Neuron (in vitro differentiated cells): ENCODE measurements at regions not wholly inside any gene's neighbourhood (a gene's known extent, or its start where the extent isn't known, plus 50 kb on each side); places are given as distances from the start of the nearest gene placed in this dataset.
"Not testable (repeated sequence)": the region's sequence is repeated elsewhere in the genome, so short reads cannot be mapped to it uniquely, and the experiment has no call there.

ENCODE experiments used
- H2AFZ ChIP-seq: one replicate; pipeline ENCODE4 v1.6.1; 2013; ENCODE audit warnings: low read depth, mild to moderate bottlenecking, inconsistent platforms, low read length, moderate library complexity
- H3K27me3 ChIP-seq: one replicate; pipeline ENCODE4 v1.6.1; 2013; ENCODE audit warnings: low read length; ENCODE audit not compliant: insufficient read depth
- H3K36me3 ChIP-seq: one replicate; pipeline ENCODE4 v1.6.1; 2013; ENCODE audit warnings: low read length; ENCODE audit not compliant: insufficient read depth
- H3K4me1 ChIP-seq: one replicate; pipeline ENCODE4 v1.6.1; 2013; ENCODE audit warnings: low read length; ENCODE audit not compliant: insufficient read depth
- H3K4me3 ChIP-seq: 2 replicates; pipeline ENCODE4 v1.5.1; 2013; ENCODE audit warnings: mild to moderate bottlenecking, low read length, moderate library complexity
- H3K9me3 ChIP-seq: one replicate; pipeline ENCODE4 v1.6.1; 2013; ENCODE audit warnings: low read length

DNA sequence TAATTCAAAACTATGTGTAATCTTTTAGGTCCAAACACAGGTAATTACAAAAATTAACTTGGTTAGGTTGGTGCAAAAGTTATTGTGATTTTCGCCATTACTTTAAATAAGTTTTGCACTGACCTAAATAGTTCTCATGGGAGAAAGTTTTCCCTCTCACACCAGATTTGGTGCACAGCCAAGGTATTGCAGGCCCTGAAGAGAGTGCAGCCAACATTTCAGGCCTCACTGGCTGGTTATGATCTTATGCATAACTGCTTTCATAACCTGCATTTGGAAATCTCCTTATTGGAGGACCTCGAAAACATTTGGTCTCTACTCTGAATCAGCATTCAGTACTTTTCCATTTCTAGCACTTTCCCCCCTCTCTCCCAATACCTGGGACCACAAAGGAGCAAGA, 993.1 kb upstream of the MANEA start:
- no peaks in the 10 kb centered on the region for H3K4me1 ChIP-seq
- H3K9me3 ChIP-seq, result no peaks in the 10 kb centered on the region
- H2AFZ ChIP-seq, result no peak overlapping the region
- H3K4me3 ChIP-seq, result no peak overlapping the region
- no peaks in the 10 kb centered on the region for H3K27me3 ChIP-seq
- no peaks in the 10 kb centered on the region for H3K36me3 ChIP-seq

- H3K4me3 ChIP-seq, result no peak overlapping the region
Measured at GRCh38 chr6:94570581-94570980, 1006.8 kb upstream of the MANEA start.

GRCh38 chr6:94562846-94563245, 1014.5 kb upstream of the MANEA start:
- no peaks in the 10 kb centered on the region for H3K4me1 ChIP-seq
- no peak overlapping the region for H2AFZ ChIP-seq
- no peak overlapping the region for H3K4me3 ChIP-seq
- no peaks in the 10 kb centered on the region for H3K27me3 ChIP-seq
- no peaks in the 10 kb centered on the region for H3K36me3 ChIP-seq
- H3K9me3 ChIP-seq, result no peaks in the 10 kb centered on the region

More at GRCh38 chr6:94570581-94570980, 1006.8 kb upstream of the MANEA start:
- Histone ChIP-seq H2AFZ (no peak overlapping the region), H3K4me1 (no peaks in the 10 kb centered on the region), H3K27me3 (no peaks in the 10 kb centered on the region), H3K36me3 (no peaks in the 10 kb centered on the region), H3K9me3 (no peaks in the 10 kb centered on the region)

DNA sequence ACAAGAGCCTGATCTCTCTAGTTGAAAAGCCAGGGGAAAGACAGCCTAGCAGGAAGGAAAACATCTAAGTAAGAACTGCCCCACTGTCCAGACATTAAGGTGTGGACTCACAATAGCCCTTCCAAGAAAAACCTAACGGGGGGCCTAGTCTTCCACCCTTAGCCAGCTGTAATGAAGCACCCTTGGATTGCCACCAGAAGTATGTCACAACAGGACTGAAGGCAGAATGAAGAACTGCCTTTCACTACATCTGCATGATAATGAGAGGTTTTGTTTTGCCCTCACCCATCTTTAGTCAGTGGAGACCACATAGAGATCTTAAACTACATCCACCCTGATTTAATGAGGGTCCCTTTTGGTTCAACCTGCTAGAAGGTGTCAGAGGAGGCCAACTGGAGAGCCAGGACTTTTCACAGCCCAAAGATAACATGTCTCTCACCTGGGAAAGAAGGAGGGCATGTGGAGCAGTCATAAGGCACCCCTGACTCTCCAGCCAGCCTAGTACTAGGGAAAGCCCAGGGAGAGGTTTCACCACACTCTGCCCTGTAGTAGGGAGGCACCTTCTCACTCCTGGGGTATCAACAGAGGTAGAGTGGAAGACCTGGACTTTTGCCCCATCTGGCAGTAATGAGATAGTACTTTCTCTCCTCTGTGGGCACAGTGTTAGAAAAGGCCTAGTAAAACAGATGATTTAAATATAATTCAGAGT, 1017.4 kb upstream of the MANEA start:
- Histone ChIP-seq H3K4me1 (no peaks in the 10 kb centered on the region), H3K9me3 (no peaks in the 10 kb centered on the region)

DNA sequence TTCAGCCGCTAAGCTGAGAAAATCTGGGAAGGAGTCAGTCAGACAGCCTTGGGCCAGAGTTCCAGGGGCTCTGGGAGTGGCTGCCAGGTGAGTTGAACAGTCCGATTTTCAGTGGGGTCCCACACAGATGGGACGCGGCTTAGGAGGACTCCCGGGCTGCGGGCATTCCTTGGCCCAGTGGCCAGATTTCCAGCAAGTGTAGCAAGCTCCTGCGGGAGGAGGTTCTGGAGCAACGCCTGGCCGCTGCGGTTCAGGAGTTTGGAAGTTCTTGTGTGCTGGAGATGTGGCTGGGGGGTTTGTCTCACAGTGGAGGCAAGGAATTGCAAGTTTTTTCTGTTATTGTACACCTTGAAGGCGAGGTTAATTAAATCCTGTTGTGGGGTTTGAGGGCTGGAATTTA, 1020.1 kb upstream of the MANEA start:
- not testable (repeated sequence) for H2AFZ ChIP-seq, H3K9me3 ChIP-seq, H3K27me3 ChIP-seq, H3K36me3 ChIP-seq, H3K4me3 ChIP-seq, H3K4me1 ChIP-seq

More for the DNA sequence above, 1017.4 kb upstream of the MANEA start:
- Histone ChIP-seq H3K36me3 (no peaks in the 10 kb centered on the region), H3K27me3 (no peaks in the 10 kb centered on the region), H2AFZ (no peak overlapping the region), H3K4me3 (no peak overlapping the region)

GRCh38 chr6:94548201-94548600, 1029.1 kb upstream of the MANEA start:
- H3K4me1 ChIP-seq, result no peaks in the 10 kb centered on the region
- no peaks in the 10 kb centered on the region for H3K36me3 ChIP-seq
- H3K4me3 ChIP-seq, result no peak overlapping the region
- no peak overlapping the region for H2AFZ ChIP-seq
- no peaks in the 10 kb centered on the region for H3K9me3 ChIP-seq
- H3K27me3 ChIP-seq, result no peaks in the 10 kb centered on the region

DNA sequence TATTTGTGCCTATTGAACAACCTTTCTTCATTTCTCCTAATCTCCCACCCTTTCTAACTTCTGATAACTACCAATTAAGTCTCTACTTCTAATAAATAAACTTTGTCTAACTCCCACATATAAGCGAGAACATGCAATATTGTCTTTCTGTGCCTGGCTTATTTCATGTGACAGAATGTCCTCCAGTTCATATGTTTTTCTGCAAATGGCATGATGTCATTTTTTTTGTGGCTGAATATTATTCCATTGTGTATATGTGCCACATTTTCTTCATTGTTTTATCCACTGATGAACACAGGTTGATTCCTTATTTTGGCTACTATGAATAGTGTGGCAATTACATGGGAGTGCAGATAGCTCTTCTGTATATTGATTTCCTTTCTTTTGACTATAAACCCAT, 1041.5 kb upstream of the MANEA start:
- no peaks in the 10 kb centered on the region for H3K4me1 ChIP-seq
- H3K4me3 ChIP-seq, result no peak overlapping the region
- no peak overlapping the region for H2AFZ ChIP-seq
- no peaks in the 10 kb centered on the region for H3K27me3 ChIP-seq
- no peaks in the 10 kb centered on the region for H3K9me3 ChIP-seq
- no peaks in the 10 kb centered on the region for H3K36me3 ChIP-seq

DNA sequence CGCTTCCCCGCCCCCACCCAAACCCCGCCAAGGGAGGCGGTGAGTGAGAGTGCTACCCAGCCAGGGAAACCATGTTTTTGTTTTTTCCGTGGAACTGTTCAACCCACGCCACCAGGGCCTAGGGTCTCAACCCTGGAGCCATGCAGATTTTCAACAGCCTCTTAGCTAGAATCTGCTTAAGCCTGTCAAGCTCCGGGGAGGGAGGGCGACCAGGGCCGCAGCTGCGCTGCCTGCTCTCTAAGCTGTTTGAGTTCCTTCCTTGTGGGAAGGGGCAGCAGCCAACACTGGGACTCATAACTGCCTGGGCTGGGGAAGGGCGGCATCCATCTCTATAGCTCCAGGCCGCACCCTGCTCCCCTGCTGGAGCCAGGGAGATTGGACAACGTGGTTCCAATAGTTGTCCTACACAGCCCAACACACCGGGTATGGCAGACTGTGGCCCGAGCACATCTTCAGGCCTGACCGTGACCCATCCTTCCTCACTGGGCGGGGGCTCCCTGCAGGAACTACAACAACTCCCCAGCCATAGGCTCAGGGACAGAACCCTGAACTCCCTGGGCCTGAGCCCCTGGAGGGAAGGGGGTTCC, 1065.7 kb upstream of the MANEA start:
- H3K9me3 ChIP-seq, result no peaks in the 10 kb centered on the region

DNA sequence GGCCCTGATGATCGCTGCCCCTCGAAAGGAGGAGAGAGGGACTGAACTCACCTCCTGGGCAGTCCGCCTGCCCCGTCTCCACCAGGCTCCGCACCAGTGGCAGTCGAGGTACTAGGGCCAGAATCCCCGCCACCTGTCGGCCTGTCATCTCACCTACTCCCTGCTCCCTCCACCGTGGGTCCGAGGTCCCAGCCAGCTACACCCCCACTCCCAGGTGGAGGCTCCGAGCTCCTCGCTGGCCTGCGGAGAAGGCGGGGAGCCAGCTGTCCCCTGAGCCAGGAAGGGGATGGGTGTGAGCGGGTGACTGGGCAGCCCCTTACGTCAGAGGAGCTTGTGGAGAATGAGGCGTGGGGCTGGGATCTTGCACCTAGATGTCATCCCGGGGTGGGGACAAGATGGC, 1066.5 kb upstream of the MANEA start:
- Histone ChIP-seq H3K4me3 (no peak overlapping the region), H3K27me3 (no peaks in the 10 kb centered on the region), H3K9me3 (no peaks in the 10 kb centered on the region), H2AFZ (no peak overlapping the region), H3K36me3 (no peaks in the 10 kb centered on the region), H3K4me1 (no peaks in the 10 kb centered on the region)

More for the DNA sequence above, 1065.7 kb upstream of the MANEA start:
- no peaks in the 10 kb centered on the region for H3K36me3 ChIP-seq
- H3K27me3 ChIP-seq, result no peaks in the 10 kb centered on the region
- no peak overlapping the region for H2AFZ ChIP-seq
- H3K4me1 ChIP-seq, result no peaks in the 10 kb centered on the region
- no peak overlapping the region for H3K4me3 ChIP-seq

- H2AFZ ChIP-seq, result peak overlapping the region; percentile 63
- H3K4me1 ChIP-seq, result no peaks in the 10 kb centered on the region
- no peaks in the 10 kb centered on the region for H3K9me3 ChIP-seq
- no peaks in the 10 kb centered on the region for H3K36me3 ChIP-seq
- H3K4me3 ChIP-seq, result no peak overlapping the region
- H3K27me3 ChIP-seq, result no peaks in the 10 kb centered on the region
Measured at GRCh38 chr6:94501516-94501915, 1075.8 kb upstream of the MANEA start.

- Histone ChIP-seq H2AFZ (no peak overlapping the region), H3K27me3 (no peaks in the 10 kb centered on the region), H3K9me3 (no peaks in the 10 kb centered on the region), H3K4me1 (no peaks in the 10 kb centered on the region), H3K4me3 (no peak overlapping the region), H3K36me3 (no peaks in the 10 kb centered on the region)
Measured at GRCh38 chr6:94498099-94498498, 1078.7 kb upstream of the EPHA7 start.

- no peaks in the 10 kb centered on the region for H3K9me3 ChIP-seq
- H3K36me3 ChIP-seq, result no peaks in the 10 kb centered on the region
- no peak overlapping the region for H3K4me3 ChIP-seq
Measured at GRCh38 chr6:94494500-94494899, 1075.1 kb upstream of the EPHA7 start.

DNA sequence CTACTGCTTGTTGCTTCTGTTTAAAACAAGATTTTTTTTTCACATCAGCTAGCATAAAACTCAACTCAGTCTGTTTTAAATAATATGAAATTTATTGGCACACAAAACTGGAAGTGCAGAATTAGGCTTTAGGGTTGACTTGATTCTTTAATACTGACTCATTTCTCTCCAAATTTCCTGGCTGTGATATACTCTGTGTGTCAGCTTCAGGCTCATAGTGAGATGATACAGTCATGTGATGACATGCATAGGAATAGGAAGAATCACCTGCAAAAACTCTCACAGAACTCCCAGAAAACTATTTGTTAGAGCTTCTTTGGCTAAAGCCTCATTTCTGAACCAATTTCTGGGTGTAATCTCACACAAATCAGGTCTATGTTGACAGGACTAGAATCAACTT, 1068.0 kb upstream of the EPHA7 start:
- Histone ChIP-seq H3K4me3 (no peak overlapping the region), H3K4me1 (no peaks in the 10 kb centered on the region), H3K9me3 (no peaks in the 10 kb centered on the region), H3K27me3 (no peaks in the 10 kb centered on the region), H2AFZ (no peak overlapping the region), H3K36me3 (no peaks in the 10 kb centered on the region)

More at GRCh38 chr6:94494500-94494899, 1075.1 kb upstream of the EPHA7 start:
- no peaks in the 10 kb centered on the region for H3K27me3 ChIP-seq
- H3K4me1 ChIP-seq, result no peaks in the 10 kb centered on the region
- H2AFZ ChIP-seq, result no peak overlapping the region
